ENCODE measurements at regions not wholly inside any gene's neighbourhood (a gene's known extent, or its start where the extent isn't known, plus 50 kb on each side); places are given as distances from the start of the nearest gene placed in this dataset.

- DNase-seq (ENCODE audit: low read depth in 1 of 2, low spot score in 1 of 2): no peak
Measured at GRCh38 chr11:39145346-39145745, 2314.1 kb downstream of the LRRC4C start.

GRCh38 chr11:39144351-39145130 is 2314.9 kb downstream of the LRRC4C start:
- DNase-seq (ENCODE audit: low read depth in 1 of 2, low spot score in 1 of 2): no peak

- DNase-seq (ENCODE audit: low read depth in 1 of 2, low spot score in 1 of 2): no peak
Measured at GRCh38 chr11:39139581-39139980, 2319.9 kb downstream of the LRRC4C start.

GRCh38 chr11:39120890-39121289 is 2338.6 kb downstream of the LRRC4C start:
- no peak for DNase-seq (ENCODE audit: low read depth in 1 of 2, low spot score in 1 of 2)

DNA sequence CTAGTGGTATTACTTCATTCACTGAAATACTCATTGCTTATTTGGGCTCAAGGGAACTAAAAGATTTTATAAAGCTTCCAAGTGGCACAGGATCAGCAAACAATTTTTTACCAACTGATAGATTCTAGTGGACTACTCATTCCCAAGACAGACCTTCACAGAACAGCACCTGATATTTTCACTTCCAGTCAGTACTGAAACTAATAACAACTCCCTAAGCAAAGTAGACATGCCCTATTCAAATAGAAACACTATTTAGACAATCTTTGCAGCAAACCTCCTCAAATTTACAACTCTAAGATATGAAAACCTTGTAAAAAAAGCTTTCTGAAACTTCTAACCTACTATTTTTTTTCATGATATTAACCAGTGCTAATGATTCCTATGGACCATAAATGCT is 2345.8 kb downstream of the LRRC4C start:
- DNase-seq (ENCODE audit: low read depth in 1 of 2, low spot score in 1 of 2): no peak

- no peak for DNase-seq (ENCODE audit: low read depth in 1 of 2, low spot score in 1 of 2)
Measured at GRCh38 chr11:39102236-39102635, 2357.2 kb downstream of the LRRC4C start.

DNA sequence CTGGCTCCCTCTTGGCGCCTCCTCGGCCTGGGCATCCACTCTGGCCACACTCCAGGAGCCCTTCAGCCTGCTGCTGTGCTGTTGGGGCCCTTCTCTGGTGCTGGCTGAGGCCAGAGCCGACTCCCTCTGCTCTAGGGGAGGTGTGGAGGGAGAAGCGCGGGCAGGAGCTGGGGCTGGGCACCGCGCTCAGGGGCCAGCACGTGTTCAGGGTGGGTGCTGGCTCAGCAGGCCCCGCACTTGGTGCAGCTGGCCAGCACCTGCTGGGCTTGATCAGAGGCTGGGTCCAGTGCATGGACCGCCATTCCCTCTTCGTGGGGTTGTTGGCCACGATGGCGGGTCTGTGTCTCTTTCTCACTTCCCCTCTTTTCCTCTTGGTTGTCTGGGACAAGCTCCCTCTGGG is 2381.0 kb downstream of the LRRC4C start:
- DNase-seq (ENCODE audit: low read depth in 1 of 2, low spot score in 1 of 2): no peak

DNA sequence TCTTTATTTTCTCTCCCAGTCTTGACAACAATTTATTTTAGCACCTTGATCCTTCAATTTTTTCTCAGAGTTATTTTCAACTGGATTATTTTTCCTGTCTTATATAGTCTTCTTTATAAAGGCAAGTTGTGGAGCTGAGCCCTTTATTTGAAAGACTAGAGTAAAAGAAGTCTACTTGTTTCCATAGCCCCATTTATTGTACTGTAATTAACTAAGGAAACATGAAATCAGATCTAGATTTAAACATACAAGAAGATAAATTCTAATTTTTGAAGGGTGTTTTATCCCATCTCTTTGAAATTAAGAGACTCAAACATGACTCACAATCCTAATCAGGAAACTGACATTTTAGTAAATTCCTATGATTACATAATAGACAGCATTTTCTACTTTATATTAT is 2421.8 kb downstream of the LRRC4C start:
- no peak for DNase-seq (ENCODE audit: low read depth in 1 of 2, low spot score in 1 of 2)

GRCh38 chr11:39036021-39036420 is 2423.4 kb downstream of the LRRC4C start:
- no peak for DNase-seq (ENCODE audit: low read depth in 1 of 2, low spot score in 1 of 2)

DNA sequence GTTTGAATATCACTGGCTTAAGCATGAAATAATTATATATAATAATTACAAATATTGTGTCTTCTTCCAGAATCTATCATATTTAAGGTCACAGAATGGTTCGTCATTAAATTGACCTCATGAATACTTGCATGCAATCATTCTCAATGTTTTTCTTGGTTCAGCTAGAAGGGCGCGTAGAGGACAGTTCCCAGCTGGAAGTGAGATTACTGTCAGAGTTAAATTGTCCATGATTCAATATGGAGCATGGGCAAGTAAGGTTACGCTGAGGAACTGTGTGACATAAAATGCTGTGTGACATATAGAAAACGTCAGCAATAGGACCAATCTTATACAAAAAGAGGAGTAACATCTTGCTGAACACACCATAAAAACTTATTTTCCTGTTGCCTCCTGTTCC is 2423.5 kb upstream of the RAG2 start:
- no peak for DNase-seq (ENCODE audit: low read depth in 1 of 2, low spot score in 1 of 2)

GRCh38 chr11:39011797-39012196 is 2413.8 kb upstream of the RAG2 start:
- DNase-seq (ENCODE audit: low read depth in 1 of 2, low spot score in 1 of 2): no peak

GRCh38 chr11:38990841-38991240 is 2392.8 kb upstream of the RAG2 start:
- no peak for DNase-seq (ENCODE audit: low read depth in 1 of 2, low spot score in 1 of 2)

GRCh38 chr11:38990139-38990538 is 2392.1 kb upstream of the RAG2 start:
- DNase-seq (ENCODE audit: low read depth in 1 of 2, low spot score in 1 of 2): no peak

GRCh38 chr11:38988908-38989307 is 2390.9 kb upstream of the RAG2 start:
- no peak for DNase-seq (ENCODE audit: low read depth in 1 of 2, low spot score in 1 of 2)

GRCh38 chr11:38972220-38972619 is 2374.2 kb upstream of the RAG2 start:
- DNase-seq (ENCODE audit: low read depth in 1 of 2, low spot score in 1 of 2): no peak

DNA sequence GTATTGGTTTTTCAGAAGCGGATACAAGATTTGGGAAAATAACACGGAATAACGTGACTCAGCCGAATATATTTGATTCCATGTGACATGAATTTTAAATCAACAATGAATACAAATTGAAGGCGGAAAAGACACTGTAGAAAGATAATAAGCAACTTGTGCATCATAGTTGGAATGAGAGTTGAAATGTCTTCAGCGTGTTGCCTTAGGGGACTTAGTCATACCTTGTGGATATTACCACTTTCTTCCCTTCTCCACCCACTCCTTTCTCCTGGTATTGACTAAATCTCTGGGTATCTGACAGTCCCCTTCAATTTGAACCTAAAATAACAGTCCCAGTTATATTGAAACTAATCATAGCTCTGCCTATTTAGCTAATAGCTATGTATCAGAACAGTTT is 2373.1 kb upstream of the RAG2 start:
- DNase-seq (ENCODE audit: low read depth in 1 of 2, low spot score in 1 of 2): no peak

DNA sequence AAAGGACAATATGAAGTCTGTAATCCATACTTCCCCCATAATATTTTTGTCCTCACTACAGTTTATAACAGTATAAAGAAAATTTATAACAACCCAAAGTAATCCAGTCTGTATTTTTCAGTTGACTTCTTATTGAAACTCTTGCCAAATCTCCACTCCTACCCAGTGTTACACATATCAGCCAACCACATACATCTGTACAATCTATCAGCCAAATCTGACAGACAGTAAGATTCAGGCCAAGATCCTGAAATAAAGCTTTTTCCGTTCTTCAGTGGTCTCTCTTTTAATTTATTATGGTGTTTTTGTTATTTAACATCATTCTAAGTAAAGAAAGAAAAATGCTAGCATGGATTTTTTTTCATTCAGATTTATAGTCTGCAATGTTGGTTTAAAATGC is 2370.9 kb upstream of the RAG2 start:
- no peak for DNase-seq (ENCODE audit: low read depth in 1 of 2, low spot score in 1 of 2)

DNA sequence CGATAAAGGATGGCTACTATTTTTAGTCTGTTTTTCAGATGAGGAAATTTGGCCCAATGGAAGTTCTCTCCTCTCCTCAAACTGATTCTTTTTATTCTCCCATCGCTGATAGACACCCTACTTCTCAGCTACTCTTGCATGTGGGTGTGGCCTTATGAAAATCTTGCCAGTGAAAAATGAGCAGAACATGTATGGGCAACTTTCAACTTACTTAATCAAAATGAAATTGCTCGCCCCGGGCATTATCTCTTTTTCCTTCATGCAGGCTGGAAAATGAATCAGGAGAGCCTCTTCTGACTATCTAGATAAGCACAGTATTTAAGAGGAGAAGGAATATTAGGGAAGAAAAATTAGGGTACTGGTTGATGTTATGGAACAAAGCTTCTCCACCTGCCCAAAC is 2354.7 kb upstream of the RAG2 start:
- DNase-seq (ENCODE audit: low read depth in 1 of 2, low spot score in 1 of 2): no peak

- DNase-seq (ENCODE audit: low read depth in 1 of 2, low spot score in 1 of 2): no peak
Measured at GRCh38 chr11:38950867-38951266, 2352.8 kb upstream of the RAG2 start.

DNA sequence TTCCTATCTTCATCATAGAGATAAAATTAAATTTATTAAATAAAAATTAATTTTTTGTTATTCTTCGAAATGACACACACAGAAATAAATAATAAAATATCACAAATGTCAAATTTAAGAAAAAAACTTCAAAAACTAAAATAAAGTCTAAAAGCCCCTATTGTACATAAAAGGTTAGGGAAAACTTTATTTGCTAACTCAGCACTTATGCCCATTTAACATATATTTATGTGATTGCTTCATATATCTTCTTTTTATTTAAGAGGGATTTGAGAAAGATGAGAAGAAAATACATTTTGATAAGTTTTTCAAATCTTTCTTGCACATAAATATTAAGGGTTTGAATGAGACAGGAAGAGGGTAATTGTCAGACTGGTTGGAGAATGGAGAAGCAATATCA is 2350.4 kb upstream of the RAG2 start:
- DNase-seq (ENCODE audit: low read depth in 1 of 2, low spot score in 1 of 2): no peak

DNA sequence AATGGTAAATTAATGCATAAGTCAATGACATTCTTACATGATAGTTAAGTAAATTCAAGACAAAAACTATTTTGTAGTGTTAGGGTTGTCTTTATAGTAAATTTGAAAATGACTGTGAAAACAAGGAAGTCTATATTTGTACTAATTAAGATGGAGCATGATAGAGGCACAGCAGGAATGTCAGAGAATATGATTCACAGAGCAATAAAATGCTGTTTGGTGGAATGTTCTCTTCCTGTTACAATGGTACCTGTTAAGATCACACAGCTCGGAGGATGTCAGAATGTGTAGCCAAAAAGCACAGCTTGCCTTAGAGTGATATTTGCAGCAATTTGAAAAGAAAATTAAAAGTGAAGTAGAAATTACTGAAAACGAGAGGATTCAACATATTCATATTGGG is 2339.7 kb upstream of the RAG2 start:
- DNase-seq (ENCODE audit: low read depth in 1 of 2, low spot score in 1 of 2): no peak

GRCh38 chr11:38935941-38936340 is 2337.9 kb upstream of the RAG2 start:
- no peak for DNase-seq (ENCODE audit: low read depth in 1 of 2, low spot score in 1 of 2)

DNA sequence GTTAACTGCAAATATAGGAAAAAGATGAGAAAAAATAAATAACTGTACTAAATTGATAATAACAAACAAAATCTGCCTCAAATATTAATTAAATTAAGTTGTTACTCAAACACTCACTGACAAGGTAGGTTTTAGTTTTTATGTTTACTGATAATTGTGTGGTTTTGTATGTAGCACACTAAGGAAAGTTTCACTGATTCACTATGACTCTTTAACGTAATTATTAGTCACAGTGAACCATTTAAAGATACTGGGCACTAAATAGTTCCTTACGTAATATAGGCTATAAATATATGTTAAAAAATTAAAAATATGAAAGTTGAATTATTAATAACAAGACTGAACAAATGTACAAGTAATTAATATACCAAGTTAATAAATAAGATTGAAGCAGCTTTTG is 2330.0 kb upstream of the RAG2 start:
- DNase-seq (ENCODE audit: low read depth in 1 of 2, low spot score in 1 of 2): no peak
